CD4-positive, alpha-beta T cell treated with Interleukin-4 for 1 hour (primary cell): ENCODE measurements at regions not wholly inside any gene's neighbourhood (a gene's known extent, or its start where the extent isn't known, plus 50 kb on each side); places are given as distances from the start of the nearest gene placed in this dataset.
"Not testable (repeated sequence)": the region's sequence is repeated elsewhere in the genome, so short reads cannot be mapped to it uniquely, and the experiment has no call there.

Source experiments
- DNase-seq, 2 donors: peaks; one replicate each; pipeline ENCODE4 v3.0.0-alpha.2; 2020 to 2022

DNA sequence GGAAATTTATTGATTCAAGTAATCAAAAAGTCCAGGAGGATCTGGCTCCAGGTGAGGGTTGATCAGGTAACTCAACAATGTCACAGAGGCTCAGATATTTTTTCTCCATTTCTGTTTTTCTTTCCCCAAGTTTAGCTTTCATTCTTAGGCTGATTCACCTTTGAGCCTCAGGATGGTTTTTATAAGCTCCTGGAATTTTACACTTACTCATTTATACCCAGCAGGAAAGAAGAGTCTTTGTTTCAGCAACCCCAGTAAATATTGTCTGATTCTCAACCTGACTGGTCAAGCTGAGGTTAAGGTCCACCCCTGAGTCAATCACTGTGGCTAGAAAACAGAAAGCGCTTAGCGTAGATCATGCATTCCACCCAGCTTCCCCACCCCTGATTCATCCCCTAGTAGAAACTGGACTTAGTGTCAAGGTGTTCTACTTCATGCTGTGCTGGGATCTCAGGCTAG, 500.6 kb downstream of the KIF4B start:
- no peak for DNase-seq

DNA sequence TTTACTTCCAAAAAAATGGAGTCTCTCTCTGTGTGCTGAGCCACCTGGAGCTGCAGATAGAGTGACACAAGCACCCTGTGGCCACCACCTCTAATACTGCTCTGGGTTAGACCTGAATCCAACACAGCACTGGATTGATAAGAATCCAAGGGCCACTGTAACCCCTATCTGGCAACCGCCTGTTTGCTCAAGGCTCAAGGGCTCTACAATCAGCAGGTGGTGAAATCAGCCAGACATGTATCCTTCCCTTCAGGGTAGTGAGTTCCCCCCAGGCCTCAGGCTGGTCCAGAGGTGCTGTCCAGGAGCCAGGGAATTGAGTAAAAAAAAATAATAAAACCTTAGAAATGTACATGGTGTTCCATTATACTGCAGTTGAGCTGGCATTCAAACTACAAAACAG, 509.0 kb downstream of the KIF4B start:
- no peak for DNase-seq

GRCh38 chr5:155529362-155529761, 515.8 kb downstream of the KIF4B start:
- no peak for DNase-seq

- no peak for DNase-seq
Observed at GRCh38 chr5:155530046-155530445, 516.5 kb downstream of the KIF4B start.

DNA sequence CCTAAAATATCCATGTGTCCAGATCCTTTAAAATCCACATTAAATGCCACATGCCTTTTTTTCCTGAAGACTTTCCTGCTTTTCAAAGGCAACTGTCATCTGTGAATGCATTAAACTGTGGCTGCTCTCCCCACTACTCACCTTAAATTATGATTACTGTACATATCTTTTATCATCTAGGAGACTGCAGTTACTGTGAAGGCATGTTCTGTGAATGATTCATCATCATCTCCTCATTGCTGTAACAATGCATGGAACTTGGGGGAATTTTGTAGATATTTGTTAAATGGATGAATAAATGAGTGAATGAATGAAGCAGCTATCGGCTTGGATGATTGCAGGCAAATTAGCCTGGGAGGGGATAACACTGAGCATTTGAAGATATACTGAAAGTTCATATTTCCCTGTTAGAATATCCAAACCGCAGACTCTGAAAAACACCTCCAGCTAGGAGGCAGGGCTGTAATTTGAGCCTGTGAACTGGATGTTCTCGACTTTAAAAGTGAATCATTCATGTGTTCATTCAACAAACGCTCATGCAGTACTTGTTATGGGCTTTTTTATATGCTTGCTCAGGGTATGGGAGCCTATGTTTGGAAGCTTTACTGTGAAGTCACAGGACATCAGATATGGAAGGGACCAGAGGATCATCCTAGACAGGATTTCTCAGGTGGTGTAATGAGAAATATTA, 519.2 kb downstream of the KIF4B start:
- no peak for DNase-seq

- DNase-seq: no peak
Observed at GRCh38 chr5:155540000-155540595, 526.5 kb downstream of the KIF4B start.

GRCh38 chr5:155546075-155546474, 532.5 kb downstream of the KIF4B start:
- no peak for DNase-seq

GRCh38 chr5:155554500-155554899, 540.9 kb downstream of the KIF4B start:
- DNase-seq: no peak

DNA sequence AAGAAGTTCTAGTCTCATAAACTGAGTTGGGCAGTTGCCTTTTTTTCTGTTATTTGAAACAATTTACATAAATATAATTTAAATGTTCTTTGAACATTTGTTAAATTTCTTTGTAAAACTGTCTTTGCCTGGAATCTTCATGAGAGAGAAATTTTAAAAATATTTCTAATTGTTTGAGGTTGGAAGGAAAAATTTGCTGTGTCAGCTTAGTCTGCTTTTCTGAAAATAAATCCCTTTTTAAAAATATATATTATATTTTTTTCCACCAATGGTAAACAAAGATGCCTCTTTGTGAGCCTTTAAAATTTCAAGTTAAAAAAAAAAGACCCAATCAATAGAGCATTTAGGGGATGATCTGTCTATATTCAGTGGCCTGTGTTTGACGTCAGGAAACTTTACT, 542.7 kb downstream of the KIF4B start:
- no peak for DNase-seq

DNA sequence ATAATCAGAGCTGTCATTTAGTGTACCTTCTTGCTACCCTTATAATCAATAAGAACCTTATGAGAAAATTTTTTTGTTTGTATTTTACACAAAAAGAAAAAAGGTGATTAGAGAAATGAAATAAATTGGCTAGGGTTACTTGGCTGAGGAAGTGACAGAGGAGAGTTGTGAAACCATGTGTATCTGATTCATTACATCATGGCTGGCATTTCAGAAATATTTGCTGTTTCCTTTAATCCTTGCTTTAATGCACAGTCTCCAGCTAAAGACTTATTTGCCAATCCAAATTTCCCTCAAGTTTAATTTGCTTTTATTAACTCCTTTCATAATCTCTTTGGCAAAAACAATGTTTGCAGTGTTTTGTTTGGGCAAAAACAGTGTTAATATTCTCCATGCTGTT, 543.1 kb downstream of the KIF4B start:
- DNase-seq: no peak

DNA sequence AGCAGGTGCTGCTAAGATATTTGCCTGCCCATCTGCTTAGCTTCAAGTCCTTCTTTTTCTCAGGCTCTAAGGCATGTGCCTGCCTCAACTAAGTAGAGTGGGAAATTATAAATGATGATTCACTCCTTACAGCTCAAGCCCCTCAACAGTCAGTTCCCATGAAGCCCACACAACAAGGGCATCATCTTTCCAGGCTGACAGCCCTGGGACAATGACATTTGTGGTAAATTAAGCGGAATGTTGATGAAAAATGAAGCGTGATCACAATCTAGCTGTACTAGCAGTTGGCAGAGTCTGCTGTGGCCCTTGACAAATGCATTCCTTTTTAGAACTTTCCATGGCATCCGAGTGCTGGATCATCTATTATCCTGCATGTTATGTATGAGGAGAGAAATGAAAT, 548.6 kb downstream of the KIF4B start:
- no peak for DNase-seq

GRCh38 chr5:155564541-155564940, 551.0 kb downstream of the KIF4B start:
- DNase-seq: no peak

GRCh38 chr5:155575861-155576260, 562.3 kb downstream of the KIF4B start:
- no peak for DNase-seq

GRCh38 chr5:155586808-155587207, 573.3 kb downstream of the KIF4B start:
- not testable (repeated sequence) for DNase-seq

DNA sequence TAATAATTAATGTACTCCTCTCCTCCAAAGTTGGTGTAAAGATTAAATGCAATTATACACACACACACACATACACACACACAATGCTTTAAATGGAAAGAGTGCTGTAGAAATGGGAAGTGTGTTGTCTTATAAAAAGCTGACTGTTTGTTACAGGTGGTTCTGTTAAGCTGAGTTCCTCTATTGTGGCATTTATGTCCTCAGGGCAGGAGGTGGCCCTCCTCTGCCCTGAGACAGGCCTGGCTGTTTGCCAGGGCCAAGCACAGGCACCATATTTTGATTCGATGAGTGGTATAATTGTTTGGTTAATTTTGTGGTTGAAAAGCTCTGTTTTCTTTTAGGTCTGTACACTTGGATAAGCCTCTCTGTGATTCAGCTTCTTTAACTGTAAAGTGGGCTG, 573.9 kb downstream of the KIF4B start:
- DNase-seq: no peak

DNA sequence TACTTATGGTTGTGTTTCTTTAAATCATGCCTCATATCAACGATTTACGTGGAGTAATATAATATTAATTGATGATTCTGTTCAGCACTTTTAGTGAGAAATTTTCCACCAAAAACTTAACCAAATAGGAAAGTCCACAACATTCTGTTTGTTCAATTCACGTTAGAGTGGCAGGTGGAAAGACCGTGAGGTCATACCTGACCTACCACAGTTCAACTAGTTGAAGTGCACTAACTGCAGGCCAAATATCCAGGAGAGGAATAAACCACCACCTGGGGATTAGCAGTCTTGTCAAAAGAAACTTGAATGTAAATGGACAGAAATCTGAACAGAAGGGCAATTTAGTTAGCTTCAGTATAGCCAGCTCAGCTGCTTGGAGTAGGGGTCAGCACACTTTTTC, 577.7 kb downstream of the KIF4B start:
- DNase-seq: no peak

GRCh38 chr5:155594270-155594669, 580.7 kb downstream of the KIF4B start:
- no peak for DNase-seq

DNA sequence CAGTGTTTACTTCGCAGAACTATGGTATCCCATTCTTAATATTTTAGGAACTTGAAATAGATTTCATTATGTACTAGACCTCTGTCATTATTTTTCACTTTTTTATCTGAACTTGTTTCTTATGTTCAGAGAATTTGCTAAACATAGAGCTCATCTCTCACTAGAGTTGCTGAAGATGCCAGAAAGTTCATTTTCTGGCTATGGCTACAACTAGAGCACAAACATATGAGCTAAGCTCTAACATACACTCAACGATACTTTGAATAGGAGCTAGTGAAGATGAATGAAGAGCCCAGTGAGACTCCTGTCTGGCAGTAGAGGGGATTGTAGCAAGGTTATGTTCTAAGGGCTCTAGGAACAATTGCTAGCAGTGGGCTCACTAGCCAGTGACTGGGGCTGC, 582.2 kb downstream of the KIF4B start:
- DNase-seq: no peak

- DNase-seq: no peak
Observed at GRCh38 chr5:155598552-155598951, 585.0 kb downstream of the KIF4B start.

- no peak for DNase-seq
Observed at GRCh38 chr5:155605920-155606319, 592.4 kb downstream of the KIF4B start.

GRCh38 chr5:155616779-155617392, 603.3 kb downstream of the KIF4B start:
- DNase-seq: peak; percentile 30 to 32

DNA sequence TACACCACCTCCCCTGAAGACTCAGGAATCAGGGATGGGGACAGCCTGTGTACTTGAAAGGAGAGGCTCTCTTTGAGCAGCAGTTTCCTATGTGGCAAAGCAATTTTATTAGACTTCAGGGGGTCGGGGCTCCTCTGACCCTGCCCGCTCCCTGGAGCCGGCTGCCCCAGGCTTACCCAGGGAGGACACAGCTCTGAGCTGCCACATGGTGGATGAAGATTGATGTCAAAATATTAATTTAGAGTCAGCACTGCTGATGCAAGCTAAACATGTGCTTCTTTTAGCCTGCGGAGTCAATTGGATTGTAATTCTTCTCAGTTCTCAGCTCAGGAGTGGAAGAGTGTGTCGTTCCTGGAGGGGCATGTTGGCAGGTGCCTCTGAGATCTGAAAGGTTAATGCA, 606.1 kb downstream of the KIF4B start:
- no peak for DNase-seq

GRCh38 chr5:155620821-155621410, 607.4 kb downstream of the KIF4B start:
- no peak for DNase-seq
